ENCODE measurements at regions not wholly inside any gene's neighbourhood (a gene's known extent, or its start where the extent isn't known, plus 50 kb on each side); places are given as distances from the start of the nearest gene placed in this dataset.

- DNase-seq, result no peak
- Histone ChIP-seq H3K27ac (replicated peaks) (no peak overlapping the region), H3K36me3 (no peaks in the 10 kb centered on the region), H3K4me3 (no peak overlapping the region), H3K4me1 (no peaks in the 10 kb centered on the region), H3K9me3 (replicated peaks) (peaks cover 2% of the 10 kb centered on the region), H3K27me3 (ENCODE audit: low read depth) (no peaks in the 10 kb centered on the region)
- intact Hi-C loops (cut with micrococcal nuclease), result no loop called here
- TF ChIP-seq, protein P1, sequence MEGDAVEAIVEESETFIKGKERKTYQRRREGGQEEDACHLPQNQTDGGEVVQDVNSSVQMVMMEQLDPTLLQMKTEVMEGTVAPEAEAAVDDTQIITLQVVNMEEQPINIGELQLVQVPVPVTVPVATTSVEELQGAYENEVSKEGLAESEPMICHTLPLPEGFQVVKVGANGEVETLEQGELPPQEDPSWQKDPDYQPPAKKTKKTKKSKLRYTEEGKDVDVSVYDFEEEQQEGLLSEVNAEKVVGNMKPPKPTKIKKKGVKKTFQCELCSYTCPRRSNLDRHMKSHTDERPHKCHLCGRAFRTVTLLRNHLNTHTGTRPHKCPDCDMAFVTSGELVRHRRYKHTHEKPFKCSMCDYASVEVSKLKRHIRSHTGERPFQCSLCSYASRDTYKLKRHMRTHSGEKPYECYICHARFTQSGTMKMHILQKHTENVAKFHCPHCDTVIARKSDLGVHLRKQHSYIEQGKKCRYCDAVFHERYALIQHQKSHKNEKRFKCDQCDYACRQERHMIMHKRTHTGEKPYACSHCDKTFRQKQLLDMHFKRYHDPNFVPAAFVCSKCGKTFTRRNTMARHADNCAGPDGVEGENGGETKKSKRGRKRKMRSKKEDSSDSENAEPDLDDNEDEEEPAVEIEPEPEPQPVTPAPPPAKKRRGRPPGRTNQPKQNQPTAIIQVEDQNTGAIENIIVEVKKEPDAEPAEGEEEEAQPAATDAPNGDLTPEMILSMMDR (IDR thresholded peaks at IDR 0.05; ENCODE audit: borderline replicate concordance), result no peak
These were observed 416.1 kb downstream of the TAF11L14 start for GRCh38 chr5:18050345-18050744.

GRCh38 chr5:18050776-18051175 lies 416.5 kb downstream of the TAF11L14 start:
- Histone ChIP-seq H3K9me3 (replicated peaks) (peaks cover 5% of the 10 kb centered on the region), H3K27me3 (ENCODE audit: low read depth) (no peaks in the 10 kb centered on the region), H3K4me3 (no peak overlapping the region), H3K27ac (replicated peaks) (no peak overlapping the region), H3K36me3 (no peaks in the 10 kb centered on the region), H3K4me1 (no peaks in the 10 kb centered on the region)
- DNase-seq, result no peak
- intact Hi-C loops (cut with micrococcal nuclease), result no loop called here
- TF ChIP-seq, protein P1 (IDR thresholded peaks at IDR 0.05; ENCODE audit: borderline replicate concordance), result no peak

DNA sequence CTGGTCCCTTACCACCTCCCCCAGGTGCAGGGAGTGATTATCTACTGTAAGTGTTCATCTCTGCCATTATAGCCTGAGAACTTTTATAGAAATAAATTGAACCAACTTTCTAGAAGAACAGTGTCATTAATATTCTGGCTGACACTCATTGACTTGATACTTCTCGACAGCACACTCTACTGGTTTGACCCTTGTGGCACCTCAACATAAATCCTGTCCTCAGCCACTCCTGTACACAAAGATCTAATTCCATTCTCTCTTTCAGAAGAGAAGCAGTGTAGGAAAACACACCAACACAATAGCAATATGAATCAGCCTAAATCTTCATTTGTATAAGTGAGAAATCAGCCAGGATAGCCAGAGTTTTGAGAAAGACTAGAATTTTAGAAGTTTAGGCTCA lies 417.7 kb downstream of the TAF11L14 start:
- H3K4me1 ChIP-seq, result no peaks in the 10 kb centered on the region
- H3K27ac ChIP-seq (replicated peaks), result no peak overlapping the region
- no peak for DNase-seq
- H3K4me3 ChIP-seq, result no peak overlapping the region
- intact Hi-C loops (cut with micrococcal nuclease), result no loop called here
- no peaks in the 10 kb centered on the region for H3K27me3 ChIP-seq (ENCODE audit: low read depth)
- TF ChIP-seq, protein P1 (IDR thresholded peaks at IDR 0.05; ENCODE audit: borderline replicate concordance), result no peak
- H3K36me3 ChIP-seq, result no peaks in the 10 kb centered on the region
- peaks cover 5% of the 10 kb centered on the region for H3K9me3 ChIP-seq (replicated peaks)

GRCh38 chr5:18052569-18052968 lies 418.3 kb downstream of the TAF11L14 start:
- H3K9me3 ChIP-seq (replicated peaks), result peaks cover 5% of the 10 kb centered on the region
- H3K4me1 ChIP-seq, result no peaks in the 10 kb centered on the region
- intact Hi-C loops (cut with micrococcal nuclease), result no loop called here
- H3K4me3 ChIP-seq, result no peak overlapping the region
- no peak overlapping the region for H3K27ac ChIP-seq (replicated peaks)
- no peaks in the 10 kb centered on the region for H3K36me3 ChIP-seq
- TF ChIP-seq, protein P1 (IDR thresholded peaks at IDR 0.05; ENCODE audit: borderline replicate concordance), result no peak
- H3K27me3 ChIP-seq (ENCODE audit: low read depth), result no peaks in the 10 kb centered on the region
- DNase-seq, result no peak

- H3K27ac ChIP-seq (replicated peaks), result no peak overlapping the region
- intact Hi-C loops (cut with micrococcal nuclease), result no loop called here
- H3K27me3 ChIP-seq (ENCODE audit: low read depth), result no peaks in the 10 kb centered on the region
- no peak overlapping the region for H3K4me3 ChIP-seq
- peaks cover 8% of the 10 kb centered on the region for H3K9me3 ChIP-seq (replicated peaks)
- TF ChIP-seq, protein P1 (IDR thresholded peaks at IDR 0.05; ENCODE audit: borderline replicate concordance), result no peak
- no peak for DNase-seq
- no peaks in the 10 kb centered on the region for H3K36me3 ChIP-seq
- H3K4me1 ChIP-seq, result no peaks in the 10 kb centered on the region
These were observed 423.5 kb downstream of the TAF11L14 start for GRCh38 chr5:18057725-18058124.

- TF ChIP-seq, protein P1 (IDR thresholded peaks at IDR 0.05; ENCODE audit: borderline replicate concordance), result no peak
- Histone ChIP-seq H3K27ac (replicated peaks) (no peak overlapping the region), H3K9me3 (replicated peaks) (peaks cover 3% of the 10 kb centered on the region), H3K4me3 (no peak overlapping the region), H3K27me3 (ENCODE audit: low read depth) (no peaks in the 10 kb centered on the region), H3K4me1 (no peaks in the 10 kb centered on the region), H3K36me3 (no peaks in the 10 kb centered on the region)
- intact Hi-C loops (cut with micrococcal nuclease), result no loop called here
- no peak for DNase-seq
These were observed 433.4 kb downstream of the TAF11L14 start for GRCh38 chr5:18067615-18068014.

Data from left ventricle myocardium inferior (tissue), 1 donor.